ENCODE measurements at regions not wholly inside any gene's neighbourhood (a gene's known extent, or its start where the extent isn't known, plus 50 kb on each side); places are given as distances from the start of the nearest gene placed in this dataset.
"Not testable (repeated sequence)": the region's sequence is repeated elsewhere in the genome, so short reads cannot be mapped to it uniquely, and the experiment has no call there.

DNA sequence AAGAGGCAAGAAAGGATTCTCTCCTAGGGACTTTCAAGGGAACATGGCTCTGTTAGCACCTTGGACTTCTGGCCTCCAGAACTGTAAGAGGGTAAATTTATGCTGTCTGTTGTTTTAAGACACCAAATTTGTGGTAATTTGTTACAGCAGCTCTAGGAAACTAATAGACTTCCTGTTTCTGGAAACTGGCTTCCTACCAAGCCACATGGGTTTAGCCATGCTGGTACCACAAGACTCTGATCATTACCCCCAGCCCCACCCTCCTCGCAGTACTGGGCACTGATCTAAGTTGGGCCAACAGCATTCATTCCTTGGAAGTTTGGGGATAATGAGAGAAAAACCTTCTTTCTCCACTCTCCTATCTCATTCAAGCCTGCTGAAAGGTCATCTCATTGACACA is 109.5 kb upstream of the SMLR1 start:
- DNase-seq, result peak in 1 of 5 experiments; percentile 35

DNA sequence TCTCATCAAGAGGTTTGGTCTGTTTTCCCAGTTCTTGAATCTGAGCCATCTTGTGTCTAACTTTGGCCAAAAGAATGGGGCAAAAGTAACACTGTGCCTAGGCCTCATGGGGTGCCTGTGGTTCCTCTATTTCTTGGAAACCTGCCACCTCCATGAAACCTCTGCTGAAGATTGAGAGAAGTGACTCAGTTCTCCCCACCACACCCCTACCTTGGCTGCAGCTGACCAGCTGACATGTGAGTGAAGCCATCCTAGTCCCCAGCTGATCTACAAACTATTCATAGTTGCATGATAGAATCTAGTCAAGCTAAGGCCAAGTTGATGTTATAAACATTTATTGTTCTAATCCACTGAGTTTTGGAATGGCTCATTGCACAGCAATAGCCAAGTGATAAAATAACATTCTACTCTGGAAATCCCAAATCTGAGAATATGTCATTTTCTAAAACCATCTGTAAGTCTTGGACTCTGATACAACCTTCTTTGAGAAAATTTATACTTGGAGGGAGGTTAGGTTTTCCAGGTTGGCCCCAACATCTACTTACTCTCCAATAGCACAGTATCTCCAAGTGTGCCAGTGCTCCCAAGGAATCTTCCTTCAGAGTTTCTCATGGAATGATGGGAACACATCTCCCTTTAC is 107.0 kb upstream of the SMLR1 start:
- no peak for DNase-seq

DNA sequence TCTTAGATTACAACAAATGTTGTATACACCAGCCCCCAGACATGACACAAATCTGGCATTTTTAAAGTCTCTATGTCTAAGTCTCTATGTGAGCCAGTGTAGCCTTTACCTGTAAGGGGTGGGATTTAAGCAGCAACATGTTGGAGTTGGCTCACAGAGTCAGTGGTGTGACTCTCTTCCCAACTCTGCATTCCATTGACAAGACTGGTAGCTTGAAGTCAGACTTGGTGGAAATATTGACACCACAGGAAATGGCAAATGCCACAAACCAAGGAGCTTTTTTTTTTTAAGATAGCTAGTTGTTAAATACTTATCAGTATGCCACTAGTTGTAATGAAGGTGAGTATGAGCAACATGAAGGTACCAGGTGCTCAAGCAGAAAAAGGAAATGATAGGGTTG is 103.1 kb upstream of the SMLR1 start:
- DNase-seq, result peak in 1 of 5 experiments; percentile 44

DNA sequence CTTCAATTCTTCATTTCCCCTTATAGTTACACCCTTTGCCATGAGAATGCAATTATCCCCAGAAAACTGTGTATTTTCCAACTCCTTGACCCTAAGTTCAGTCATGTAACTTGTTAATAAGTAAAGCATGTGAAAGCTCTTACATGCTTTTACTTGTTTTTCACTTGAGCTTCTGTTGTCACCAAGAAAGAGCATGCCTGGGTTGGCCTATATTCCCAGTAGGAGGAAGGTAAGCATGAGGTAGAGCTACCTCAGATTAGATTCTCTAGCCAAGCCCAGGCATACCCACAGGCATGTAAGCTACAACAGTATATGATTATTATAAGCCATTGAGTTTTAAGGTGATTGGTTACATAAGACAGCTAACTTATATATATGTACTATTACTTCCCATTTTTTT is 101.7 kb upstream of the SMLR1 start:
- DNase-seq, result no peak

DNA sequence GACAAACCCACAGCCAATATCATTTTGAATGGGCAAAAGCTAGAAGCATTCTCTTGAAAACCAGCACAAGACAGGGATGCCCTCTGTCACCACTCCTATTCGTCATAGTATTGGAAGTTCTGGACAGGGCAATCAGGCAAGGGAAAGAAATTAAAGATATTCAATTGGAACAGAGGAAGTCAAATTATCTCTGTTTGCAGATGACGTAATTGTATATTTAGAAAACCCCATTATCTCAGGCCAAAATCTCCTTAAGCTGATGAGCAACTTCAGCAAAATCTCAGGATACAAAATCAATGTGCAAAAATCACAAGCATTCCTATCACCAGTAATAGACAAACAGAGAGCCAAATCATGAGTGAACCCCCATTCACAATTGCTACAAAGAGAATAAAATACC is 99.1 kb upstream of the SMLR1 start:
- not testable (repeated sequence) for DNase-seq

DNA sequence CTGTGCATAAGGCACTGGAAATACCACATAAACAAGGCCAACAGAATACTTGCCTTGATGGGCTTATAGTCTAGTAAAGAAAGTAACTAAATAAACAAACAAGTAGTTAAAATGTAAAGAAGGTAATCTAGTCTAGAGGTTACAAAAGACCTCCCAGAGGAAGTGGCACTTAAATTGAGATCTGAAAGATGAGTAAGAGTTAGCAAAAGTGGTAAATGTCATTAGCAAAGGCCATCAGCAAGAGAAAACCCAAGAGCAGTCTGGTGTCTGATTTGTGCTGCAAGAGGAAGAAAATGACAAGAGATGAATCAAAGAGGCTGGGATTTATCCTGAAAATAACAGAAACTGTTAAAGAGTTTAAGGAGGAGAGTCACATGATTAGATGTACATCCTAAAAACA is 96.6 kb upstream of the SMLR1 start:
- DNase-seq, result peak in 1 of 5 experiments; percentile 49

DNA sequence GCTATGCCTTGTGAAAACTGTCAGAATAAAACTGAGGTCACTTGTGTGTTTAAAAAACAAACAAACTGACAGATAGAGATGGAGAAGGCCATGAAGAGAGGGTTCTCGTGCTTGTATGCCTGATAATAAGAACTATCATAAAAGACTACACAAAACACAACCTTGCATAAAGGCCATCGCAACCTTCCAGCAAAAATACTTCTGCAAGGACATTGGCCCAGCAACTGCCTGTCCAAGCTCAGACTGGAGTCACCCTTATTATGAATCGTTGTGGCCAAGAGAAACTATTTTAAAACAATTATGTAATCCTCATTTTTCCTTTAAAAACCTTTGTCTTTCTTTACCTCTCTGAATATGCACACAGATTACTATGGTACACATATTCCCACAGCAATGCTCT is 93.0 kb upstream of the SMLR1 start:
- DNase-seq, result no peak

DNA sequence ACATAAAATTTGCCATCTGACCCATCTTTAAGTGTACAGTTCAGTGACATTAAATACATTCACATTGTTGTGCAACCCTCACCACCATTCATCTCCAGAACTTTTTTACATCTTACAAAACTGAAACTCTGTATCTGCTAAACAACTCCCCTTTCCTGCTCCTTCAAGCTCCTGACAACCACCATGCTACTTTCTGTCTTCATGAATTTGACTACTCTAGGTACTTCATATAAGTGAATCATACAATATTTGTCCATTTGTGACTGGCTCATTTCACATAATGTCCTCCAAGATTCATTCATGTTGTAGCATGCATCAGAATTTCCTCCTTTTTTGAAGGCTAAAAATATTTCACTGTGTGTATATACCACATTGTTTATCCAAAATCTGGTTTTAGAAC is 86.9 kb upstream of the SMLR1 start:
- DNase-seq, result no peak

DNA sequence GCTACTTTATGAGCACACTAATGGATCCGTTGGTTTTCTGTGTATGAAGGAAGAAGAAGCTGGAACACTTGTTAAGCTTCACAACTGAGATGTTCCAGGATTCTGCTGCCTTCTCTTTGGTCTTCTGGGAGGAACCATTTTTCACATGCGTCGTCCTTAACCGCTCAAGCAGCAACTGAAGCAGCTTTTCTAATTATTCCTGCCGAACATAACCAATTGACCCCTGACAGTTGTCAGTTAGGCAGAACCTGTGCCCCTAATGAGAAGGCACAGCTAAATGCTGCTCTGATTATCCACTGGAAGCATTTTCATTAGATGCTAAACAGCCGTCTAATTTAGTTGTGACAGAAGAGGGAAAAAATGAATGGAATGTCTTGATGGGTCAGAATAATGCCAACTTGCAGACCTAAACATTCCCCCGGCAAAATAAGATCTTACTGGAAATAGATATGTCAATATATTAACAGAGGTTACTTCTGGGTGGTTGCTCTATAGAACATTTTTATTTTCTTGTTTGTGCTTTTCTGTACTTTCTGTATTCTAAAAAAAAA is 85.0 kb upstream of the SMLR1 start:
- DNase-seq, result no peak

DNA sequence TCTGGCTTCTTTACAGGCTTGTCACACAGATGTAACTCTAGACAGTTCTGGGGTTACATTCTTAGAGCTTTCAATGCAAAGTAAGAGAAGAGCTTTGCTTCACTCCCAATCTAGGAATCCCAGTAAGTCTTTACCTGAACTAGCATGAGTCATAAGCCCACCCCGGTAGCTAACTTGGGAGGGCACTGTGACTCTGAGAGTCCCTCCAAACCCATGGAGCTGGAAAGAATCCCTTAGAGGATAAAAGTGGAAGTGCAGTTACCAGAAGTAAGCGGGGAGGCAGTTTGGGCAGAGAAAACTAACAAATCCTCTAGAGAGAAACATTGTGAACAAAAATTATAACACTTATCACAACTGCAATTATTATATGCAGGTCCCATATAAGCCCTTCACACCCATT is 84.0 kb upstream of the SMLR1 start:
- no peak for DNase-seq

DNA sequence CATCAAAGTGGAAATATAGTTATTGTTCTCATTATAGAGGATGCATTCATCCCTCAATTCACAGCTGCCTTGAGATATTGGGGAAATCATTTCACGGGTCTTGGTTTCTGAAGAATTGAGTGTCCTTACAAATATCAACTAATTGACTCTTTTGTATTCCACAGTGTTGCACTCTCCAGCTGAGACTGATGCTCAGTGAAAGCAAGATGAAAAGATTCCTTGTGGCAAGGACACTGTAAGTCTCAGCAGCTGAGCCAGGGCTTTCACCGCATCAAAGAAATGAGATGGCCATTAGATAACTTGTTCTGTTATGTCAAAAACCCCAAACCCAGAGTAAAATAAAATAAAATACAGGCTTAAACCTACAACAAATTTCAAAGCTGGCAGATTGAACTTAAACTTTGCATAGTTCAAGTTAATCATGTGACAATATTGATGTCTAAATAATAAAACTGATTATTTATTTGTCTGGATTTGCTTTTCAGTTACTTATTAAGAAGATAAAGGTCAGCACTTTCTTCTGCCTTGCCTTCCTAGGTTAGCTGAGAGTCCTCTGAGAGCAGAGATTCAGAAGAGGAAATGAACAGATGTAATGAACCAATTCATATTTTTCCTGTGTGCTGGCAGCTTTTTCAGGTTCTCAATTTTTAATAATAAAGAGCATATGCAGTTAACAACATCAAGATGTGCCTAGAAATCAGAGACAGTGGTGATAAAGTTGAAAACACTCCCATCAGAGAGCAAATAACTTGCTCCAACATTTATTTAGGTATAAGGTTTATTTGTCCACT is 82.4 kb upstream of the SMLR1 start:
- DNase-seq, result peak in 1 of 5 experiments; percentile 10

DNA sequence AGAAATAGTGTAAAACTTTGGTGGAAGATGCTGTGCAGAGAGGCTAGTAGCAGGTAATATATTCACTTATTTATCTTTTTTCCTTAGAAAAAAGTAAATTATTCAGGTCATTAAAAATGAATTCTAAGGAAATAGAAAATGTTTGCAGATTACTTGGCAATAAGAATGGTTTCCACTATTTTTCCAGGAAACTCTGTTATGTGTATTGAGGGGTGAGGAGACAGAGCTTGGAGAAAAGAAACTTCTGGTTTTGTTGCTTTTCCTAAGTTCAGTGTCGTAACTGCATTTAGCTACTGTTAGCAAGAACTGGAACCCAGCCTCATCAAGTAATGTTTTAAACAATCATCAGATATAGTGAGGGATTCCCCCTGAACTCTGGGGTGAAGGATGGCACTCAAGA is 79.2 kb upstream of the SMLR1 start:
- no peak for DNase-seq

DNA sequence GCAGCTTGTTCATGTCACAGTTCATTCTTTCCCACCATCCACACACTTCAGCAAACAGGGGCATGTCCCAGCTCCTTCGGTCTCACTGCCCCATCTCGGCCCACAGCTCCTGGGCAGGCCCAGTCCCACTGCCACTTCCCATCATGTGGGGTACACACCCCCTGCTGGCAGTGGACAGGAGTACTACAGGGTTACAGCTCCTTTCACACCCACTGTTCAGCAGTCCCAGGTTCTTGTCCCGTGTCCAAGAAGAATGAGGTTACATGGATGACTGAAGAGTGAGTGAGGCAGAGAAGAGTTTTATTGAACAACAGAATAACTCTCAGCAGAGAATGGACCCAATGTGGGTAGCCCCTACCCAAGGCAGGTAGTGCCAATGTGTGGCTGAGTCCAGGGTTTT is 77.8 kb upstream of the SMLR1 start:
- DNase-seq, result peak in 1 of 5 experiments; percentile 2

DNA sequence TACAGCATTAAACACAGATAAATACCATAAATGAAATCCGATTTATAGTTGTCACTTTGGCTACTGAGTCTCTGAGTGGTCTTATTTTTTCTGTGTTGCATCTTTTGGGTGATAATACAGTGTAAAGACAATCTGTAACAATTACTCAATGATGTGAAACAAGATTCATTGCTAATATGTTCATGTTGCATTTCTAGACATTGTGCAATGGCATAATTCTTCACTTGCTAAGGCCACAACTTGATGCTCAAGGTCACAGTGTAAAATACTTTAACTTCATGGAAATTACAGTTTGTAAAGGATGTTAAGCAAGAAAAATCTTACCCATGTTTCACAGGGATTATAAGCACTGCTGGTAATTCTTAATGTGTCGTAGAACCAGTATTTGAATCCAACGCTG is 74.9 kb upstream of the SMLR1 start:
- no peak for DNase-seq

DNA sequence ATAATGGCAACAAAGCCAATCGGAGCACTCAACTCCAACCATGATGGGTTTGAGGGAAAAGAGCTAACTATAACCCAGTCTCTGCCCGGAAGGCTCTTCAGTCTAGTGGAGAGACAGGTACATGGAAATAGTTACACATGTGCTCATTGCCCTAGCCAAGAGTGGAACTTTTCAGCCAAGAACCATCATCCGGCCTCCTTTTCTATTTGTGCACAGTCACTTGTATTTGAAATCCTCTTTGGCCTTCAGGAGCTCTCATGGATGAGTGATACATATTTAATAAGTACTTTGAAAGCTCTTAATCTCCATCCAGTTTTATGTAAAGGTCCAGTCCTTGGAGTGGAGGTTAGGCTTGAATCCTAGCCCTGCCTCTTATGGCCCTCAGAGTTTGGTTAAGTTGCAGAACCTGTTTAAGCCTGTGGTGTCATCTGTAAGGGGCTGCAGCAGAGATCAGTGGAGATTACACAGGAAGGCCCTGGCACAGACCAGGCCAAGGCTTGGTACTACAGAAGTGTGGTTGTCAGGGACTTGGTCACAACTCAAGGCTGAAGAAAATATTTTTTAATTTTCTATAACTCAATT is 72.3 kb upstream of the SMLR1 start:
- no peak for DNase-seq

DNA sequence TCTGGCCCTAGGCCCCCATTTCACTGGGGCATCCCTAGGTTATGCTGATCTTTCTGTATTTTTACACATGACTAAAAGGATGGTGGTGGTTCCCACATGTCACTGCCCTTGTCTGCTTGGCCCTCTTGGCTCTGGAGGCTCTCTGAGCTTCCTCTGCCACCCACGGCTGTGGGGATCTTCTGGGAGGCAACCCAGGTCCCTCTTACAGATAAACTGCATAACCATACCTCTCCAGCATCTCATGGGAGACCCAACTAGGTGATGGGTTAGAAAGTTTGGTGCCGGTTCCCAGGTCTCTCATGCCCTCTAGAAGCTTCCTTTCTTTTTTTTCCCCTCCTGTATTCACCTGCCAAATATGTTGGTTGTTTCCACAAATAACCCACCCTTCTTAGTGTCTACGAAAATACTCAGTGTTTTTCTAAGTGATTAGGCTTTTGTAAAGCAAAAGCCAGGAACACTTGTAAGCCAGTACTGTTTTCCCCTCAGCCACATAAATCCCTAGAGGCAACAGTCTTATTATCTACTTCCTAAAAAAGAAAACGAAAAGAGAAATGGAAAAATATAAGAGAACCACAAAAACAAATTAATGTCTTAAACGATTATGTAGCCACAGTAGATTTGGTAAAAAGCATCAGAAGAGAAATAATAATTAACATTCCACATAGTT is 71.7 kb upstream of the SMLR1 start:
- no peak for DNase-seq

DNA sequence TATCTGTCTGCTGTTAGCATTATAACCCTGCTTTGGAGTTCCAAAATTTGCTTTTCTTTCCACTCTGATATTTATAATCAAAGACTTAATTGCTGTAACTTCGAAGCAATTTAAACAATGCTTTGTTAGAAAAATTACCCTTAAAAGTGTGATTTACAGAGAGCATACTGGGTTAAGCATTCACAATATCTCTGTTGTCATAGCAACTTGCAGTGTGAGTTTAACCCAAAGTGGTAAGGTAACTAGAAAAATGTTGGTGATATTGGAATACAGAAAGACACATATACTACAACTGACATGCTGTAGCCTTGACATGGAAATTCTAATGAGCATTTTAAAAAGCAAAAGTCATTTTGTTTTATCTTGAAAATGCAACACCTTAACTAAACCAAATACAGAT is 70.4 kb upstream of the SMLR1 start:
- no peak for DNase-seq

DNA sequence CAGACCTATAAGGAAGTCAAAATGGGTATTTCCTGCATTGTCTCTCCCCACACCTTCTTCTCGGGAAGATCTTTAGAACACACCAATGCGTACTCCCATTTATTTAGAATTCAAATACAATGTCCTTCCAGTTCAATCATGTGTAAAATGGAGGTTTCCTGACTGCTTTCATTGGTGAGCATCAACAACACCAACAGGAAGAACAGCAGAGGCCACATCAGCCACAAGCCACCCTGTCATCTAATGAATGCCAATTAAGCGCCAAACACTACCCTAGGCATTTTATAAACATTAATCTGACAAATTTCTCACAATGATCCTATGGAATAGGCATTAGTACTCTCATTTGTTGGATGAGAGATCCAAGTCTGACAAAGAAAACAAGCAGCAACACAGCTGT is 68.4 kb upstream of the SMLR1 start:
- DNase-seq, result peak in 1 of 5 experiments; percentile 49

DNA sequence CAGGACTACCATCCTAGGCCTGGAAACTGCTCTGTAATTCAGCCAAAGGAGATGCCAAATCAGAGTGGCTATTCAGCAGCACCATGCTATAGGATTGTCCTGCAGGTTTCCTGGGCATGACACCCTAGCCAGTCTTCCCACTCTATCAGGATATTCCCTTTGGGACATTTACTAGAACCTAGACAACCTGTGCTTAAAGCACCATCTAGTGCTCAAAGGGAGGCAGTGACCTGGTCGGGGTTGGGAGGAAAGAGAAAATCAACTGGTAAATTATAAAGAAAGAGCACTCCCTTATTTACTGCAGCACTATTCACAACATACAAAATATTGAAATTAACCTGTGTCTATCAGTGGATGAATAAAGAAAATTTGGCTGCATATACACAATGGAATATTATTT is 67.2 kb upstream of the SMLR1 start:
- no peak for DNase-seq

DNA sequence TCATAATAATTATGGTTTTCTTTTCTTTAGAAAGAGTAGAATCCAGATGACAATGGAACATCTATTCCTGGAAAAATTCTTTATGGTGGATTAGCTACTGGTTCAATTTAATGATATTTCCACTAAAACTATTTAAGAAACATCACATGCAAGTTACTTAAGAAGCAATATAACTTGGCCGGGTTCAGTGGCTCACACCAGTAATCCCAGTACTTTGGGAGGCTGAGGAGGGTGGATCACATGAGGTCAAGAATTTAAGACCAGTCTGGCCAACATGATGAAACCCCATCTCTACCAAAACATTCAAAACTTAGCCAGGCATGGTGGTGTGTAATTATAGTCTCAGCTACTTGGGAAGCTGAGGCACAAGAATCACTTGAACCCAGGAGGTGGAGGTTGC is 65.9 kb upstream of the SMLR1 start:
- DNase-seq, result no peak

DNA sequence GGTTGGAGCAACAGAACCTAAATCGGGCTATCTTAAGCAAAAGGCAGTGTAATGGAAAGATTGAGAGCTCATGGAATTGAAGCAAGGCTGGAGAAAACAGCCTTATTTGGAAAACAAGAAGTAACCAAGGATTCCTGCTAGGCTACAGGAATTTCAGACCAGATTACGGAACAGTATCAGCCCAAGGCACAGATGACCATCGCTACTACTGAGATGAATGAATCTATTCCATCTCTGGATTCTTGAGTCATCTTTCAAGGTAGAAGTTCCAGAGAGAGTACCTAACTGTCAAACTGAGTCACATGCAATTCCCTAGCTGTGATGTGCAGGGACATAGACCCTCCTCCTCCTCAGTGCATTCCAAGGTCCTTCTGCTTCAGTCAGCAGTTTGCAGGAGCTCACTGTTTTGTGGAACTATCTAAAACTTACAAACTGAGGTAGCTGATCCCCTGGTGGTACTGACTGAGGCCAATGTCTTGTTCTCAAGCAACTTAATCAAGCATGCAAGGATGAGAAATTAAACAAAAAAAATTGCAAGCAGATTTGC is 62.0 kb upstream of the SMLR1 start:
- DNase-seq, result no peak

DNA sequence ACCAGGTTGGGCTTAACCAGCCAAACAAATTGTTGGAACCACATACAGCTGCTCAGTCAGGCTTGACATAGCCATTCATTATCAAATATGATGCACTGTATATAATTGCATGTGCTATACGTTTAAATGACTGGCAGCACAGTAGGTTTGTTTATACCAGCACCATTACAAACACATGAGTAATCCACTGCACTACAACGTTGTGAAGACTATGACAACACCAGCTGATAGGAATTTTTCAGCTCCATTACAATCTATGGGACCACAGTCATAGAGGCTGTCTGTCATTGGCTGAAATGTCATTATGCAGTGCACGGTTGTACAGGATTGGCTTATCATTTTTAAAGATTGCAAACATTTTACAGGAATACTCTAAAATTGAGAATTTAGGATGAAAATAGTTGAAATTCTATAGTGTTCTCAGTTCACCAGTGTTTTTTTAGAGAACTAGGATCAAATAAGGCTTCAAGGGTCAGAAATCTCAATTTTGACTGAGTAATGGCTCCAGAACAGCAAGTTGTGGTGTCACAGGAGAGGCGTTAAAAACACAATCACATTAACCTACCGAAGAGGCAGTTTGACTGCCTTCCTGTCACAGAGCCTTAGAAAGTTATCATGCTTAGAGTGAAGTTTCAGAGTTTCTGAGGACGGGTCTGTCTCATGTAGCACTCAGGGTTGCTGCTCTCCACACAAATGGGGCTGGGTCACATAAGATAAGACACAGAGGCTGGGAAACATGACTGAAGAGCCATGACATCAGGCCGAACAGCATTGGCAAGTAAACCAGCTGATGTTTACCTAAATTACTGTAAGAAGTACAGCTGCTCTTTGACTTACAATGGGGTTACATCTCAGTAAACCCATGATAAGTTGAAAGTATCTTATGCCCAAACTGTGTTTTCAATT is 60.7 kb upstream of the SMLR1 start:
- DNase-seq, result no peak
